H1 (cell line): ENCODE measurements at regions not wholly inside any gene's neighbourhood (a gene's known extent, or its start where the extent isn't known, plus 50 kb on each side); places are given as distances from the start of the nearest gene placed in this dataset.

Source experiments
- CREB1 ChIP-seq: IDR thresholded peaks from 2 replicates; pipeline ENCODE4 v1.6.1; 2012; ENCODE audit warnings: inconsistent platforms
- JUN ChIP-seq: IDR thresholded peaks from 2 replicates; pipeline ENCODE4 v1.6.1; 2011; ENCODE audit warnings: low read depth, mild to moderate bottlenecking, improper control_type of control experiment, low read length
- PHF8 ChIP-seq: fragments of 200-600 bp; sonication (generic); conservative IDR thresholded peaks from 2 replicates; pipeline ENCODE4 v1.7.1; 2012; ENCODE audit warnings: low read depth, mild to moderate bottlenecking, inconsistent platforms, low read length, moderate library complexity
- POLR2A ChIP-seq, 2 experiments: IDR thresholded peaks; 1 replicate in 1 of 2; 2 replicates in 1 of 2; pipeline ENCODE4 v1.6.1; 2011; ENCODE audit warnings: low read depth in 2 of 2, low read length in 2 of 2, mild to moderate bottlenecking in 2 of 2; ENCODE audit errors: control extremely low read depth in 1 of 2
- RBBP5 ChIP-seq: IDR thresholded peaks from 2 replicates; pipeline ENCODE4 v1.7.1; 2012; ENCODE audit warnings: low read depth, mild to moderate bottlenecking, inconsistent platforms, low read length, moderate library complexity, borderline replicate concordance
- SIX5 ChIP-seq: IDR thresholded peaks from 2 replicates; pipeline ENCODE4 v1.6.1; 2011; ENCODE audit warnings: mild to moderate bottlenecking, low read depth, low read length
- TAF1 ChIP-seq: IDR thresholded peaks from 2 replicates; pipeline ENCODE4 v1.6.1; 2011; ENCODE audit warnings: mild to moderate bottlenecking, low read depth, low read length
- TF ChIP-seq, protein P1 (sequence below), 3 experiments: IDR thresholded peaks; 1 replicate in 2 of 3; 2 replicates in 1 of 3; pipeline versions ENCODE4 v1.5.1 to v1.6.1; 2011; ENCODE audit warnings: low read length in 3 of 3, mild to moderate bottlenecking in 3 of 3, inconsistent platforms in 2 of 3, low read depth in 1 of 3, moderate library complexity in 1 of 3; ENCODE audit not compliant: insufficient read depth in 1 of 3; ENCODE audit errors: control extremely low read depth in 1 of 3
- TF ChIP-seq, protein P2 (sequence below): fragments of 300-600 bp; sonication (generic); IDR thresholded peaks from 2 replicates; pipeline ENCODE4 v1.7.1; 2012; ENCODE audit warnings: low read length, moderate library complexity, mild to moderate bottlenecking, inconsistent platforms; ENCODE audit not compliant: insufficient replicate concordance

DNA sequence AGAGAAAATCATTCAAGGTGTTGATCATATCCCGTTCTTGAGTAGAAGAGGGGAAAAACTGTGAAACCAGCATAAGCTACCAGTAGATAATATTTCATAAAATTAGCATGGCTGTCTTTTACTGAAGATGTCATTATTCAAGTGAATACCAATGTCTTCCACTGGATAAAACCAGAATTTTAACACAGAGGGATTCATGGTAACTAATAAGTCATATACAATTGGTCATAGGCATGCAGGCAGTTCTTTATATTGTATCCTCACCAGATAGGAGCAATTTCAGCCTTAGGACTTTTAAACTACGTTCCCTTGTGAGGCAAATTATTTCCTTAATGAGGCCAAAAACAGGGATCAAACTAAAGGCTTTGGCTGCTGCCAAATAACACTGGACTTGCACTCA lies 202.3 kb upstream of the PITRM1 start:
- TF ChIP-seq PHF8 (no peak), POLR2A (IDR thresholded peaks at IDR 0.05; ENCODE audit: control extremely low read depth in 1 of 2, low read depth in 2 of 2, low read length in 2 of 2) (no peak), SIX5 (no peak), CREB1 (no peak), JUN (no peak), RBBP5 (no peak), TAF1 (no peak)
- TF ChIP-seq, protein P1, sequence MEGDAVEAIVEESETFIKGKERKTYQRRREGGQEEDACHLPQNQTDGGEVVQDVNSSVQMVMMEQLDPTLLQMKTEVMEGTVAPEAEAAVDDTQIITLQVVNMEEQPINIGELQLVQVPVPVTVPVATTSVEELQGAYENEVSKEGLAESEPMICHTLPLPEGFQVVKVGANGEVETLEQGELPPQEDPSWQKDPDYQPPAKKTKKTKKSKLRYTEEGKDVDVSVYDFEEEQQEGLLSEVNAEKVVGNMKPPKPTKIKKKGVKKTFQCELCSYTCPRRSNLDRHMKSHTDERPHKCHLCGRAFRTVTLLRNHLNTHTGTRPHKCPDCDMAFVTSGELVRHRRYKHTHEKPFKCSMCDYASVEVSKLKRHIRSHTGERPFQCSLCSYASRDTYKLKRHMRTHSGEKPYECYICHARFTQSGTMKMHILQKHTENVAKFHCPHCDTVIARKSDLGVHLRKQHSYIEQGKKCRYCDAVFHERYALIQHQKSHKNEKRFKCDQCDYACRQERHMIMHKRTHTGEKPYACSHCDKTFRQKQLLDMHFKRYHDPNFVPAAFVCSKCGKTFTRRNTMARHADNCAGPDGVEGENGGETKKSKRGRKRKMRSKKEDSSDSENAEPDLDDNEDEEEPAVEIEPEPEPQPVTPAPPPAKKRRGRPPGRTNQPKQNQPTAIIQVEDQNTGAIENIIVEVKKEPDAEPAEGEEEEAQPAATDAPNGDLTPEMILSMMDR (IDR thresholded peaks at IDR 0.05; ENCODE audit: control extremely low read depth in 1 of 3, insufficient read depth in 1 of 3, low read depth in 1 of 3, low read length in 3 of 3), result no peak
- TF ChIP-seq, protein P2, sequence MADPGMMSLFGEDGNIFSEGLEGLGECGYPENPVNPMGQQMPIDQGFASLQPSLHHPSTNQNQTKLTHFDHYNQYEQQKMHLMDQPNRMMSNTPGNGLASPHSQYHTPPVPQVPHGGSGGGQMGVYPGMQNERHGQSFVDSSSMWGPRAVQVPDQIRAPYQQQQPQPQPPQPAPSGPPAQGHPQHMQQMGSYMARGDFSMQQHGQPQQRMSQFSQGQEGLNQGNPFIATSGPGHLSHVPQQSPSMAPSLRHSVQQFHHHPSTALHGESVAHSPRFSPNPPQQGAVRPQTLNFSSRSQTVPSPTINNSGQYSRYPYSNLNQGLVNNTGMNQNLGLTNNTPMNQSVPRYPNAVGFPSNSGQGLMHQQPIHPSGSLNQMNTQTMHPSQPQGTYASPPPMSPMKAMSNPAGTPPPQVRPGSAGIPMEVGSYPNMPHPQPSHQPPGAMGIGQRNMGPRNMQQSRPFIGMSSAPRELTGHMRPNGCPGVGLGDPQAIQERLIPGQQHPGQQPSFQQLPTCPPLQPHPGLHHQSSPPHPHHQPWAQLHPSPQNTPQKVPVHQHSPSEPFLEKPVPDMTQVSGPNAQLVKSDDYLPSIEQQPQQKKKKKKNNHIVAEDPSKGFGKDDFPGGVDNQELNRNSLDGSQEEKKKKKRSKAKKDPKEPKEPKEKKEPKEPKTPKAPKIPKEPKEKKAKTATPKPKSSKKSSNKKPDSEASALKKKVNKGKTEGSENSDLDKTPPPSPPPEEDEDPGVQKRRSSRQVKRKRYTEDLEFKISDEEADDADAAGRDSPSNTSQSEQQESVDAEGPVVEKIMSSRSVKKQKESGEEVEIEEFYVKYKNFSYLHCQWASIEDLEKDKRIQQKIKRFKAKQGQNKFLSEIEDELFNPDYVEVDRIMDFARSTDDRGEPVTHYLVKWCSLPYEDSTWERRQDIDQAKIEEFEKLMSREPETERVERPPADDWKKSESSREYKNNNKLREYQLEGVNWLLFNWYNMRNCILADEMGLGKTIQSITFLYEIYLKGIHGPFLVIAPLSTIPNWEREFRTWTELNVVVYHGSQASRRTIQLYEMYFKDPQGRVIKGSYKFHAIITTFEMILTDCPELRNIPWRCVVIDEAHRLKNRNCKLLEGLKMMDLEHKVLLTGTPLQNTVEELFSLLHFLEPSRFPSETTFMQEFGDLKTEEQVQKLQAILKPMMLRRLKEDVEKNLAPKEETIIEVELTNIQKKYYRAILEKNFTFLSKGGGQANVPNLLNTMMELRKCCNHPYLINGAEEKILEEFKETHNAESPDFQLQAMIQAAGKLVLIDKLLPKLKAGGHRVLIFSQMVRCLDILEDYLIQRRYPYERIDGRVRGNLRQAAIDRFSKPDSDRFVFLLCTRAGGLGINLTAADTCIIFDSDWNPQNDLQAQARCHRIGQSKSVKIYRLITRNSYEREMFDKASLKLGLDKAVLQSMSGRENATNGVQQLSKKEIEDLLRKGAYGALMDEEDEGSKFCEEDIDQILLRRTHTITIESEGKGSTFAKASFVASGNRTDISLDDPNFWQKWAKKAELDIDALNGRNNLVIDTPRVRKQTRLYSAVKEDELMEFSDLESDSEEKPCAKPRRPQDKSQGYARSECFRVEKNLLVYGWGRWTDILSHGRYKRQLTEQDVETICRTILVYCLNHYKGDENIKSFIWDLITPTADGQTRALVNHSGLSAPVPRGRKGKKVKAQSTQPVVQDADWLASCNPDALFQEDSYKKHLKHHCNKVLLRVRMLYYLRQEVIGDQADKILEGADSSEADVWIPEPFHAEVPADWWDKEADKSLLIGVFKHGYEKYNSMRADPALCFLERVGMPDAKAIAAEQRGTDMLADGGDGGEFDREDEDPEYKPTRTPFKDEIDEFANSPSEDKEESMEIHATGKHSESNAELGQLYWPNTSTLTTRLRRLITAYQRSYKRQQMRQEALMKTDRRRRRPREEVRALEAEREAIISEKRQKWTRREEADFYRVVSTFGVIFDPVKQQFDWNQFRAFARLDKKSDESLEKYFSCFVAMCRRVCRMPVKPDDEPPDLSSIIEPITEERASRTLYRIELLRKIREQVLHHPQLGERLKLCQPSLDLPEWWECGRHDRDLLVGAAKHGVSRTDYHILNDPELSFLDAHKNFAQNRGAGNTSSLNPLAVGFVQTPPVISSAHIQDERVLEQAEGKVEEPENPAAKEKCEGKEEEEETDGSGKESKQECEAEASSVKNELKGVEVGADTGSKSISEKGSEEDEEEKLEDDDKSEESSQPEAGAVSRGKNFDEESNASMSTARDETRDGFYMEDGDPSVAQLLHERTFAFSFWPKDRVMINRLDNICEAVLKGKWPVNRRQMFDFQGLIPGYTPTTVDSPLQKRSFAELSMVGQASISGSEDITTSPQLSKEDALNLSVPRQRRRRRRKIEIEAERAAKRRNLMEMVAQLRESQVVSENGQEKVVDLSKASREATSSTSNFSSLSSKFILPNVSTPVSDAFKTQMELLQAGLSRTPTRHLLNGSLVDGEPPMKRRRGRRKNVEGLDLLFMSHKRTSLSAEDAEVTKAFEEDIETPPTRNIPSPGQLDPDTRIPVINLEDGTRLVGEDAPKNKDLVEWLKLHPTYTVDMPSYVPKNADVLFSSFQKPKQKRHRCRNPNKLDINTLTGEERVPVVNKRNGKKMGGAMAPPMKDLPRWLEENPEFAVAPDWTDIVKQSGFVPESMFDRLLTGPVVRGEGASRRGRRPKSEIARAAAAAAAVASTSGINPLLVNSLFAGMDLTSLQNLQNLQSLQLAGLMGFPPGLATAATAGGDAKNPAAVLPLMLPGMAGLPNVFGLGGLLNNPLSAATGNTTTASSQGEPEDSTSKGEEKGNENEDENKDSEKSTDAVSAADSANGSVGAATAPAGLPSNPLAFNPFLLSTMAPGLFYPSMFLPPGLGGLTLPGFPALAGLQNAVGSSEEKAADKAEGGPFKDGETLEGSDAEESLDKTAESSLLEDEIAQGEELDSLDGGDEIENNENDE, result no peak
